ENCODE measurements at regions not wholly inside any gene's neighbourhood (a gene's known extent, or its start where the extent isn't known, plus 50 kb on each side); places are given as distances from the start of the nearest gene placed in this dataset.

- no peak for DNase-seq (ENCODE audit: low spot score)
These were observed 500.5 kb downstream of the CCDC85A start for GRCh38 chr2:56684327-56684726.

GRCh38 chr2:56685205-56685604 is 501.4 kb downstream of the CCDC85A start:
- DNase-seq (ENCODE audit: low spot score), result no peak
- in situ Hi-C loops (cut with HindIII; ENCODE audit: low sequenced_read_pairs), result no loop called here

More at GRCh38 chr2:56684327-56684726, 500.5 kb downstream of the CCDC85A start:
- in situ Hi-C loops (cut with HindIII; ENCODE audit: low sequenced_read_pairs), result no loop called here

- no peak for DNase-seq (ENCODE audit: low spot score)
- in situ Hi-C loops (cut with HindIII; ENCODE audit: low sequenced_read_pairs), result no loop called here
These were observed 503.4 kb downstream of the CCDC85A start for GRCh38 chr2:56687169-56687568.

GRCh38 chr2:56688661-56689060 is 504.9 kb downstream of the CCDC85A start:
- in situ Hi-C loops (cut with HindIII; ENCODE audit: low sequenced_read_pairs), result no loop called here
- no peak for DNase-seq (ENCODE audit: low spot score)

GRCh38 chr2:56693501-56693900 is 509.7 kb downstream of the CCDC85A start:
- in situ Hi-C loops (cut with HindIII; ENCODE audit: low sequenced_read_pairs), result no loop called here
- no peak for DNase-seq (ENCODE audit: low spot score)

- in situ Hi-C loops (cut with HindIII; ENCODE audit: low sequenced_read_pairs), result no loop called here
- no peak for DNase-seq (ENCODE audit: low spot score)
These were observed 519.2 kb downstream of the CCDC85A start for GRCh38 chr2:56703001-56703400.

- no peak for DNase-seq (ENCODE audit: low spot score)
- in situ Hi-C loops (cut with HindIII; ENCODE audit: low sequenced_read_pairs), result no loop called here
These were observed 521.9 kb downstream of the CCDC85A start for GRCh38 chr2:56705713-56706112.

- in situ Hi-C loops (cut with HindIII; ENCODE audit: low sequenced_read_pairs), result no loop called here
- no peak for DNase-seq (ENCODE audit: low spot score)
These were observed 523.4 kb downstream of the CCDC85A start for GRCh38 chr2:56707218-56707617.

- DNase-seq (ENCODE audit: low spot score), result no peak
- in situ Hi-C loops (cut with HindIII; ENCODE audit: low sequenced_read_pairs), result no loop called here
These were observed 523.9 kb downstream of the CCDC85A start for GRCh38 chr2:56707650-56708049.

GRCh38 chr2:56709181-56709580 is 525.4 kb downstream of the CCDC85A start:
- in situ Hi-C loops (cut with HindIII; ENCODE audit: low sequenced_read_pairs), result no loop called here
- no peak for DNase-seq (ENCODE audit: low spot score)

GRCh38 chr2:56713161-56713676 is 529.4 kb downstream of the CCDC85A start:
- no peak for DNase-seq (ENCODE audit: low spot score)
- in situ Hi-C loops (cut with HindIII; ENCODE audit: low sequenced_read_pairs), result no loop called here

- in situ Hi-C loops (cut with HindIII; ENCODE audit: low sequenced_read_pairs), result no loop called here
- no peak for DNase-seq (ENCODE audit: low spot score)
These were observed 530.2 kb downstream of the CCDC85A start for GRCh38 chr2:56713978-56714377.

- DNase-seq (ENCODE audit: low spot score), result no peak
- in situ Hi-C loops (cut with HindIII; ENCODE audit: low sequenced_read_pairs), result no loop called here
These were observed 530.6 kb downstream of the CCDC85A start for GRCh38 chr2:56714400-56714799.

GRCh38 chr2:56715683-56716082 is 531.9 kb downstream of the CCDC85A start:
- in situ Hi-C loops (cut with HindIII; ENCODE audit: low sequenced_read_pairs), result no loop called here

GRCh38 chr2:56718413-56718812 is 534.6 kb downstream of the CCDC85A start:
- DNase-seq (ENCODE audit: low spot score), result no peak
- in situ Hi-C loops (cut with HindIII; ENCODE audit: low sequenced_read_pairs), result no loop called here

More at GRCh38 chr2:56715683-56716082, 531.9 kb downstream of the CCDC85A start:
- no peak for DNase-seq (ENCODE audit: low spot score)

- in situ Hi-C loops (cut with HindIII; ENCODE audit: low sequenced_read_pairs), result no loop called here
- no peak for DNase-seq (ENCODE audit: low spot score)
These were observed 545.4 kb downstream of the CCDC85A start for GRCh38 chr2:56729212-56729611.

- DNase-seq (ENCODE audit: low spot score), result peak; percentile 7
- in situ Hi-C loops (cut with HindIII; ENCODE audit: low sequenced_read_pairs), result no loop called here
These were observed 549.2 kb downstream of the CCDC85A start for GRCh38 chr2:56732946-56733345.

GRCh38 chr2:56739413-56739812 is 555.6 kb downstream of the CCDC85A start:
- in situ Hi-C loops (cut with HindIII; ENCODE audit: low sequenced_read_pairs), result no loop called here
- no peak for DNase-seq (ENCODE audit: low spot score)

GRCh38 chr2:56741601-56742102 is 557.9 kb downstream of the CCDC85A start:
- in situ Hi-C loops (cut with HindIII; ENCODE audit: low sequenced_read_pairs), result no loop called here
- no peak for DNase-seq (ENCODE audit: low spot score)

GRCh38 chr2:56743807-56744206 is 560.0 kb downstream of the CCDC85A start:
- in situ Hi-C loops (cut with HindIII; ENCODE audit: low sequenced_read_pairs), result no loop called here
- DNase-seq (ENCODE audit: low spot score), result no peak

- in situ Hi-C loops (cut with HindIII; ENCODE audit: low sequenced_read_pairs), result no loop called here
- peak; percentile 71 for DNase-seq (ENCODE audit: low spot score)
These were observed 565.5 kb downstream of the CCDC85A start for GRCh38 chr2:56749152-56749752.
